GM12878 (cell line): ENCODE measurements at regions not wholly inside any gene's neighbourhood (a gene's known extent, or its start where the extent isn't known, plus 50 kb on each side); places are given as distances from the start of the nearest gene placed in this dataset.

Experiments
- ATAC-seq: fragments of 200-7000 bp; cut with Tn5 transposase; 3 replicates; pipeline ENCODE4 v1.9.1; 2020; ENCODE audit warnings: mild to moderate bottlenecking, moderate library complexity
- BruUV-seq: library from RNA; stranded (reverse); fragments of 400-500 nt; replicated peaks from 2 replicates; lab custom pipeline; 2021; lab: Mats Ljungman, UMichigan
- CTCF ChIA-PET: fragments of 300-600 bp; sonication (Branson Sonifier 250); formaldehyde crosslinking; extraction: SDS; loops from one replicate; lab custom pipeline; 2021; ENCODE audit warnings: inconsistent platforms; lab: Yijun Ruan, JAX
- POLR2A ChIA-PET: fragments of 350-600 bp; formaldehyde crosslinking; extraction: SDS; loops from one replicate; lab custom pipeline; 2021; ENCODE audit warnings: inconsistent platforms; lab: Charles Lee
- RAD21 ChIA-PET: fragments of 300-600 bp; sonication (Branson Sonifier 250); formaldehyde crosslinking; loops from one replicate; lab custom pipeline; 2023; ENCODE audit warnings: antibody characterized with exemption; ENCODE audit not compliant: unreplicated experiment; lab: Charles Lee
- SMC1A ChIA-PET: fragments of 300-600 bp; sonication (Branson Sonifier 250); formaldehyde crosslinking; loops from one replicate; lab custom pipeline; 2023; ENCODE audit not compliant: unreplicated experiment, uncharacterized antibody; lab: Charles Lee
- DNase-seq: peaks from one replicate; pipeline ENCODE4 v3.0.0-alpha.2; 2011; ENCODE audit warnings: low read depth, low spot score
- FAIRE-seq: peaks from 3 replicates; lab custom pipeline; 2011; peaks lifted over from hg19 to GRCh38; lab: Jason Lieb, UNC
- H2AFZ ChIP-seq: 2 replicates; pipeline ENCODE4 v1.6.0; 2011; ENCODE audit warnings: low read depth, low read length, control low read depth; ENCODE audit not compliant: control insufficient read depth
- H3K27ac ChIP-seq: 2 replicates; pipeline ENCODE4 v1.5.1; 2011; ENCODE audit warnings: control low read depth; ENCODE audit not compliant: control insufficient read depth, insufficient read depth
- H3K27me3 ChIP-seq, 2 experiments: replicated peaks in 1 of 2; 2 replicates each; pipeline versions ENCODE4 v1.6.0 to v1.6.1; 2011; ENCODE audit warnings: low read length in 1 of 2; ENCODE audit not compliant: control insufficient read depth in 2 of 2, insufficient read depth in 2 of 2
- H3K36me3 ChIP-seq, 2 experiments: 2 replicates each; pipeline ENCODE4 v1.5.1; 2011; ENCODE audit warnings: low read length in 1 of 2; ENCODE audit not compliant: control insufficient read depth in 2 of 2, insufficient read depth in 2 of 2
- H3K4me1 ChIP-seq: 2 replicates; pipeline ENCODE4 v1.6.1; 2011; ENCODE audit warnings: mild to moderate bottlenecking, low read length, moderate library complexity, mixed read lengths; ENCODE audit not compliant: control insufficient read depth, insufficient read depth
- H3K4me2 ChIP-seq: 2 replicates; pipeline ENCODE4 v1.6.0; 2011; ENCODE audit warnings: control low read depth; ENCODE audit not compliant: control insufficient read depth, insufficient read depth
- H3K4me3 ChIP-seq: fragments of 200-600 bp; sonication (generic); 2 replicates; pipeline ENCODE4 v1.5.1; 2016
- H3K79me2 ChIP-seq: 2 replicates; pipeline ENCODE4 v1.6.0; 2011; ENCODE audit warnings: low read length; ENCODE audit not compliant: control insufficient read depth, insufficient read depth
- H3K9ac ChIP-seq: 2 replicates; pipeline ENCODE4 v1.8.0; 2011; ENCODE audit warnings: low read length, control low read depth, mixed read lengths; ENCODE audit not compliant: control insufficient read depth, insufficient read depth
- H3K9me3 ChIP-seq: replicated peaks from 3 replicates; pipeline ENCODE4 v1.5.1; 2011; ENCODE audit warnings: mild to moderate bottlenecking, low read length; ENCODE audit not compliant: control insufficient read depth, insufficient read depth
- H4K20me1 ChIP-seq: 2 replicates; pipeline ENCODE4 v1.6.0; 2011; ENCODE audit not compliant: control insufficient read depth, insufficient read depth
- CHD2 ChIP-seq: IDR thresholded peaks from 2 replicates; pipeline ENCODE4 v1.6.1; 2011; ENCODE audit warnings: low read depth, low read length, improper control_type of control experiment, borderline replicate concordance
- POLR2AphosphoS2 ChIP-seq: IDR thresholded peaks from 2 replicates; pipeline ENCODE4 v1.6.1; 2011; ENCODE audit warnings: low read depth, mild to moderate bottlenecking, low read length, improper control_type of control experiment, moderate library complexity
- YY1 ChIP-seq: IDR thresholded peaks from 2 replicates; pipeline ENCODE4 v1.6.1; 2011; ENCODE audit warnings: low read depth, mild to moderate bottlenecking, low read length
- WGBS: methylation state at CpG from one replicate; pipeline ENCODE4 v1.1.6; 2016; ENCODE audit warnings: low lambda C conversion rate; ENCODE audit not compliant: insufficient replicate concordance, insufficient coverage; ENCODE audit errors: missing lambda C conversion rate; 5-methylcytosine and 5-hydroxymethylcytosine counted together
- in situ Hi-C: fragments of 300-500 bp; cut with MboI; formaldehyde crosslinking; loops from 9 replicates; pipeline ENCODE4 v1.14.3; 2018; ENCODE audit warnings: mixed read lengths
- intact Hi-C: fragments of 100-400 bp; cut with micrococcal nuclease; formaldehyde crosslinking; loops from one replicate; pipeline ENCODE4 v1.14.2; 2022; ENCODE audit not compliant: unreplicated experiment
- TF ChIP-seq, protein P1 (sequence below): IDR thresholded peaks from 2 replicates; pipeline ENCODE4 v1.6.1; 2012; ENCODE audit warnings: low read depth, low read length, improper control_type of control experiment
- TF ChIP-seq, protein P2 (sequence below): fragments of 450-650 bp; IDR thresholded peaks from 2 replicates; pipeline ENCODE4 v1.6.1; 2017; ENCODE audit warnings: low read depth, mild to moderate bottlenecking, moderate library complexity
- TF ChIP-seq, protein P3 (sequence below): IDR thresholded peaks from 2 replicates; pipeline ENCODE4 v1.6.1; 2012; ENCODE audit warnings: low read length, inconsistent platforms

DNA sequence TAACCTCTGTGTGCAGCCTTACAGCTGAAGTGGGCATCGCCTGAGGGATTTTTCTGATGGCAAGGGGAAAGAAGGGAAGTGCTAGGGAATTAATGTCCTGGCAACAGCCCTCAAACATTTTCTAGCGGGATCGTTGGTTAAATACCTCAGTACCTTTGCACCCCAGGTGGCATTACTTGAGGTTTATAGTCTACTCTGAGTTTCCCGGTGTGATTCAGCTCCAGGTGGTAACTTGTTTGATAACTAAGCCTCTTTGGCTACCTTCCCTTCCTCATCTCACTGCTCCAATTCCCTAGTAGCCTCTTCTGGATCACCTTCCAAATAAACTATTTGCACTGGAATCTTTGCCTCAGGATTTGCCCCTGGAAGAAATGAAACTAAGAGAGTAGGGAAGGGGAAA, 237.0 kb upstream of the SSTR1 start:
- WGBS, result 5% methylated on average over 4 of the region's 4 CpGs
- no peaks in the 10 kb centered on the region for H3K36me3 ChIP-seq
- no peak overlapping the region for H3K27ac ChIP-seq
- no peak for FAIRE-seq
- RAD21 ChIA-PET, result no interaction called here
- H2AFZ ChIP-seq, result no peak overlapping the region
- H3K9me3 ChIP-seq, result no peaks in the 10 kb centered on the region
- DNase-seq, result no peak
- no peak overlapping the region for H3K9ac ChIP-seq
- CTCF ChIA-PET, result no interaction called here
- in situ Hi-C loops, result no loop called here
- POLR2A ChIA-PET, result no interaction called here
- no peak overlapping the region for H3K4me2 ChIP-seq
- no peaks in the 10 kb centered on the region for H3K27me3 ChIP-seq
- H3K79me2 ChIP-seq, result no peaks in the 10 kb centered on the region
- ATAC-seq, result no peak
- H3K4me3 ChIP-seq, result no peak overlapping the region
- TF ChIP-seq, protein P1, sequence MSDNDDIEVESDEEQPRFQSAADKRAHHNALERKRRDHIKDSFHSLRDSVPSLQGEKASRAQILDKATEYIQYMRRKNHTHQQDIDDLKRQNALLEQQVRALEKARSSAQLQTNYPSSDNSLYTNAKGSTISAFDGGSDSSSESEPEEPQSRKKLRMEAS, result no peak
- no peak for TF ChIP-seq YY1
- TF ChIP-seq, all 136 proteins: peak for 0
- BruUV-seq, result no TSS peak
- Histone ChIP-seq H3K4me1 (no peaks in the 10 kb centered on the region), H4K20me1 (no peaks in the 10 kb centered on the region)
- SMC1A ChIA-PET, result no interaction called here
- intact Hi-C loops, result no loop called here

DNA sequence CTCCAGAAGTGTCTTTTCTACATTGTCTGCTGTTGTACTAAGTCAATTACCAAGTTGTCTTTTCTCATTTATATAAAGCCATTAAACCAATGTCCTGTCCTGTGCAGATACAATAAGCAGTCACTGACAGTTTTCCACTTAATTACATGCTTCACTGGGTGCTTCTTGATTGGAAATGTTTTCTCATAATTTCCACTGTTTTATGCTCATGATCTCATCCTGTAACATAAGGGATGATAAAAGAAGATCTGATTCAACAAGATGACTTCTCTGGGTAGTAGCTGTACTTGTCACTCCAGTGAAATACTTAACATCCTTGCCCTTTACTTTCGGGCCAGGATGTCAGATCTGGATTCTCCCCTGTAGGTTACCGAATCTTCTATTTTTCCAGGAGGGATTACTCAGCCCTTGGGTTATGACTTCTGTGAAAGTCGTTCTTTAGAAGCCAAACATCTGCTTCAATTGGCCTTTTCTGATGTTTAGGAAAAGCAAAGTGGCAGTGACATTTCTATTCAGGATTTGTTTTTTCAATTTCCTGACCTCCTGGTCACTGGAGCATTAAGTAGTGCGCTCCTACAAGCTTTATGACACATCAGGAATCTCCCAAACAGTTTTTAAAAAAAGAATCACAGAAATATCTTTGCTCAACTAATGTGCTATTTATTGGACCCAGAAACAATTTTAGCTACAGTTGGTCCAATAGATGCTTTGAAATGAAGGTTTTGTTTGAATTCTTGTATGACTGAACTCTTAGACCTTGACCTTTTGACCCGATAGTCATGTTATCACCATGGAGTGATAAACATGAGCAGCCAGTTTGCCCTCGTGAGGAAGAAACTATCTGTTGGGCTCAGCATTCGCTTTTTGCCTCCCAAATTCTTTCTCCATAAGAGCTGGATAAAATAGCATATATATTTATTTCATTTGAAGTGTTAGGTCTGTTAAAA, 234.5 kb upstream of the SSTR1 start:
- no peak for FAIRE-seq
- no peaks in the 10 kb centered on the region for H3K79me2 ChIP-seq
- ATAC-seq, result no peak
- no peak overlapping the region for H3K27ac ChIP-seq
- no peaks in the 10 kb centered on the region for H3K36me3 ChIP-seq
- SMC1A ChIA-PET, result no interaction called here
- no peak overlapping the region for H3K9ac ChIP-seq
- H3K4me3 ChIP-seq, result no peak overlapping the region
- H3K9me3 ChIP-seq, result no peaks in the 10 kb centered on the region
- in situ Hi-C loops (no loop called here), intact Hi-C loops (no loop called here)
- TF ChIP-seq CHD2 (no peak), POLR2AphosphoS2 (no peak)
- TF ChIP-seq, protein P2, sequence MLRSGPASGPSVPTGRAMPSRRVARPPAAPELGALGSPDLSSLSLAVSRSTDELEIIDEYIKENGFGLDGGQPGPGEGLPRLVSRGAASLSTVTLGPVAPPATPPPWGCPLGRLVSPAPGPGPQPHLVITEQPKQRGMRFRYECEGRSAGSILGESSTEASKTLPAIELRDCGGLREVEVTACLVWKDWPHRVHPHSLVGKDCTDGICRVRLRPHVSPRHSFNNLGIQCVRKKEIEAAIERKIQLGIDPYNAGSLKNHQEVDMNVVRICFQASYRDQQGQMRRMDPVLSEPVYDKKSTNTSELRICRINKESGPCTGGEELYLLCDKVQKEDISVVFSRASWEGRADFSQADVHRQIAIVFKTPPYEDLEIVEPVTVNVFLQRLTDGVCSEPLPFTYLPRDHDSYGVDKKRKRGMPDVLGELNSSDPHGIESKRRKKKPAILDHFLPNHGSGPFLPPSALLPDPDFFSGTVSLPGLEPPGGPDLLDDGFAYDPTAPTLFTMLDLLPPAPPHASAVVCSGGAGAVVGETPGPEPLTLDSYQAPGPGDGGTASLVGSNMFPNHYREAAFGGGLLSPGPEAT, result no peak
- TF ChIP-seq, protein P3, sequence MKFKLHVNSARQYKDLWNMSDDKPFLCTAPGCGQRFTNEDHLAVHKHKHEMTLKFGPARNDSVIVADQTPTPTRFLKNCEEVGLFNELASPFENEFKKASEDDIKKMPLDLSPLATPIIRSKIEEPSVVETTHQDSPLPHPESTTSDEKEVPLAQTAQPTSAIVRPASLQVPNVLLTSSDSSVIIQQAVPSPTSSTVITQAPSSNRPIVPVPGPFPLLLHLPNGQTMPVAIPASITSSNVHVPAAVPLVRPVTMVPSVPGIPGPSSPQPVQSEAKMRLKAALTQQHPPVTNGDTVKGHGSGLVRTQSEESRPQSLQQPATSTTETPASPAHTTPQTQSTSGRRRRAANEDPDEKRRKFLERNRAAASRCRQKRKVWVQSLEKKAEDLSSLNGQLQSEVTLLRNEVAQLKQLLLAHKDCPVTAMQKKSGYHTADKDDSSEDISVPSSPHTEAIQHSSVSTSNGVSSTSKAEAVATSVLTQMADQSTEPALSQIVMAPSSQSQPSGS, result no peak
- H3K27me3 ChIP-seq, result no peaks in the 10 kb centered on the region
- H3K4me2 ChIP-seq, result no peak overlapping the region
- H4K20me1 ChIP-seq, result no peaks in the 10 kb centered on the region
- DNase-seq, result no peak
- H3K4me1 ChIP-seq, result no peaks in the 10 kb centered on the region
- H2AFZ ChIP-seq, result no peak overlapping the region
- POLR2A ChIA-PET, result no interaction called here
- no TSS peak for BruUV-seq
- 7% methylated on average over 7 of the region's 7 CpGs for WGBS
- CTCF ChIA-PET, result no interaction called here
- RAD21 ChIA-PET, result no interaction called here
